GM23248 (cell line): ENCODE measurements at regions not wholly inside any gene's neighbourhood (a gene's known extent, or its start where the extent isn't known, plus 50 kb on each side); places are given as distances from the start of the nearest gene placed in this dataset.

Source experiments
- DNase-seq: peaks from one replicate; pipeline ENCODE4 v3.0.0-alpha.2; 2015
- H2AFZ ChIP-seq: fragments of 200-600 bp; sonication (generic); 2 replicates; pipeline ENCODE4 v1.6.1; 2016; ENCODE audit warnings: antibody characterized with exemption
- H3F3A ChIP-seq: fragments of 200-600 bp; sonication (generic); 2 replicates; pipeline ENCODE4 v1.6.1; 2016; ENCODE audit warnings: mild to moderate bottlenecking, antibody characterized with exemption, mixed run types; ENCODE audit not compliant: insufficient read depth
- H3K27ac ChIP-seq: fragments of 200-600 bp; sonication (generic); 2 replicates; pipeline ENCODE4 v1.5.1; 2016; ENCODE audit warnings: mild to moderate bottlenecking
- H3K27me3 ChIP-seq: fragments of 200-600 bp; sonication (generic); replicated peaks from 2 replicates; pipeline ENCODE4 v1.6.1; 2016; ENCODE audit warnings: mild to moderate bottlenecking; ENCODE audit not compliant: insufficient read depth
- H3K36me3 ChIP-seq: fragments of 200-600 bp; sonication (generic); 2 replicates; pipeline ENCODE4 v1.6.1; 2016; ENCODE audit warnings: low read depth, mild to moderate bottlenecking
- H3K4me1 ChIP-seq: fragments of 200-600 bp; sonication (generic); 2 replicates; pipeline ENCODE4 v1.6.1; 2016; ENCODE audit warnings: mild to moderate bottlenecking; ENCODE audit not compliant: insufficient read depth
- H3K4me2 ChIP-seq: fragments of 200-600 bp; sonication (generic); one replicate; pipeline ENCODE4 v1.6.1; 2016; ENCODE audit warnings: mild to moderate bottlenecking; ENCODE audit not compliant: unreplicated experiment
- H3K4me3 ChIP-seq: fragments of 200-600 bp; sonication (generic); 2 replicates; pipeline ENCODE4 v1.5.1; 2016; ENCODE audit warnings: mild to moderate bottlenecking
- H3K79me2 ChIP-seq: fragments of 200-600 bp; sonication (generic); 2 replicates; pipeline ENCODE4 v1.6.1; 2016; ENCODE audit warnings: mild to moderate bottlenecking; ENCODE audit not compliant: insufficient read depth
- H3K9ac ChIP-seq: fragments of 200-600 bp; sonication (generic); 2 replicates; pipeline ENCODE4 v1.6.1; 2016; ENCODE audit warnings: mild to moderate bottlenecking
- H3K9me2 ChIP-seq: fragments of 200-600 bp; sonication (generic); 2 replicates; pipeline ENCODE4 v1.6.1; 2016; ENCODE audit warnings: mixed run types, mild to moderate bottlenecking, moderate library complexity; ENCODE audit not compliant: insufficient read depth
- H3K9me3 ChIP-seq: fragments of 200-600 bp; sonication (generic); one replicate; pipeline ENCODE4 v1.6.1; 2017; ENCODE audit warnings: low read depth
- H4K20me1 ChIP-seq: fragments of 200-600 bp; sonication (generic); 2 replicates; pipeline ENCODE4 v1.6.0; 2016; ENCODE audit not compliant: insufficient read depth
- EZH2 ChIP-seq: fragments of 200-600 bp; sonication (generic); IDR thresholded peaks from 2 replicates; pipeline ENCODE4 v1.6.1; 2018; ENCODE audit warnings: antibody characterized with exemption, mild to moderate bottlenecking; ENCODE audit not compliant: insufficient read depth, poor library complexity, severe bottlenecking
- EZH2phosphoT487 ChIP-seq: fragments of 200-600 bp; sonication (generic); IDR thresholded peaks from 2 replicates; pipeline ENCODE4 v1.6.1; 2018; ENCODE audit warnings: antibody characterized with exemption, moderate library complexity, mild to moderate bottlenecking, low read depth; ENCODE audit not compliant: insufficient read depth
- WGBS, 2 experiments: methylation state at CpG; one replicate each; pipeline ENCODE4 v1.1.6; 2015 to 2017; ENCODE audit warnings: low lambda C conversion rate in 2 of 2, low coverage in 1 of 2; ENCODE audit errors: missing lambda C conversion rate in 2 of 2; 5-methylcytosine and 5-hydroxymethylcytosine counted together
- in situ Hi-C: fragments of 300-500 bp; cut with MboI; formaldehyde crosslinking; loops from 2 replicates; pipeline ENCODE4 v1.15.0; 2020

DNA sequence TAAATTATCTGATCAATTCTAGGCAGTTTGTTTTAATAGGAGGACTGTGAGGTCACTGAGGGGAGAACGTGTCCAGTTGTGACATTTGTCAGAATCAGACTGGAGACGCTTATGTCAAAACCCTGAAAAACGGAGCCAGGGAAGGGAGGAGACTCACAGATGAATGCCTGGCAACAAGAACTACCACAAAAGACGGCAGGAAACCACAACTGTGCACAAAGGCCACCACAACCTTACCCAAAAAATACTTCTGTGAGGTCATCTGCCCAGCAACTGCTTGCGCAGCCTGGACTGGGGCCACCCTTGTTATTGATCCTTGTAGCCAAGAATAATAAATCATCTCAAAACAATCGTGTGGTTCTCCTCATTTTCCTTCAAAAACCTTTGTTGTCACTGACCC, 173.0 kb upstream of the ALKAL2 start:
- H3F3A ChIP-seq = no peaks in the 10 kb centered on the region
- H3K4me2 ChIP-seq = no peak overlapping the region
- WGBS, 2 experiments = 8 to 14% methylated on average over 6 of the region's 6 CpGs
- in situ Hi-C loops = no loop called here
- no peaks in the 10 kb centered on the region for H4K20me1 ChIP-seq
- no peaks in the 10 kb centered on the region for H3K9me3 ChIP-seq
- no peak overlapping the region for H3K9ac ChIP-seq
- DNase-seq = no peak
- H2AFZ ChIP-seq = no peak overlapping the region
- no peaks in the 10 kb centered on the region for H3K79me2 ChIP-seq
- TF ChIP-seq EZH2 = no peak
- H3K27me3 ChIP-seq = no peaks in the 10 kb centered on the region
- H3K9me2 ChIP-seq = no peaks in the 10 kb centered on the region
- no peaks in the 10 kb centered on the region for H3K4me1 ChIP-seq
- no peak overlapping the region for H3K27ac ChIP-seq
- H3K36me3 ChIP-seq = no peaks in the 10 kb centered on the region
- no peak overlapping the region for H3K4me3 ChIP-seq

- no peaks in the 10 kb centered on the region for H3K79me2 ChIP-seq
- no peaks in the 10 kb centered on the region for H4K20me1 ChIP-seq
- no peaks in the 10 kb centered on the region for H3K4me1 ChIP-seq
- H3K9me3 ChIP-seq = no peaks in the 10 kb centered on the region
- H3K9me2 ChIP-seq = no peaks in the 10 kb centered on the region
- no peak overlapping the region for H3K9ac ChIP-seq
- H3F3A ChIP-seq = no peaks in the 10 kb centered on the region
- no peak for DNase-seq
- H3K27ac ChIP-seq = no peak overlapping the region
- no peak overlapping the region for H3K4me3 ChIP-seq
- WGBS, 2 experiments = 2 to 4% methylated on average over 4 of the region's 4 CpGs
- H2AFZ ChIP-seq = no peak overlapping the region
- no peaks in the 10 kb centered on the region for H3K36me3 ChIP-seq
- TF ChIP-seq EZH2 (no peak), EZH2phosphoT487 (no peak)
- H3K4me2 ChIP-seq = no peak overlapping the region
- in situ Hi-C loops = no loop called here
- H3K27me3 ChIP-seq = no peaks in the 10 kb centered on the region
Observed at GRCh38 chr2:459931-460330, 172.0 kb upstream of the ALKAL2 start.

- no peaks in the 10 kb centered on the region for H3K9me3 ChIP-seq
- no peaks in the 10 kb centered on the region for H3K36me3 ChIP-seq
- in situ Hi-C loops = no loop called here
- H4K20me1 ChIP-seq = no peaks in the 10 kb centered on the region
- H3F3A ChIP-seq = no peaks in the 10 kb centered on the region
- WGBS, 2 experiments = 38 to 40% methylated on average over 3 of the region's 3 CpGs
- no peak overlapping the region for H3K4me2 ChIP-seq
- no peak for DNase-seq
- TF ChIP-seq EZH2 = no peak
- TF ChIP-seq EZH2phosphoT487 = no peak
- no peaks in the 10 kb centered on the region for H3K27me3 ChIP-seq
- H3K27ac ChIP-seq = no peak overlapping the region
- H3K79me2 ChIP-seq = no peaks in the 10 kb centered on the region
- no peaks in the 10 kb centered on the region for H3K9me2 ChIP-seq
- no peak overlapping the region for H3K4me3 ChIP-seq
- H3K9ac ChIP-seq = no peak overlapping the region
- no peaks in the 10 kb centered on the region for H3K4me1 ChIP-seq
- no peak overlapping the region for H2AFZ ChIP-seq
Observed at GRCh38 chr2:458425-458815, 170.5 kb upstream of the ALKAL2 start.

- H3F3A ChIP-seq = no peaks in the 10 kb centered on the region
- no peaks in the 10 kb centered on the region for H3K79me2 ChIP-seq
- no peaks in the 10 kb centered on the region for H3K4me1 ChIP-seq
- H3K36me3 ChIP-seq = no peaks in the 10 kb centered on the region
- H3K27ac ChIP-seq = no peak overlapping the region
- H3K4me3 ChIP-seq = no peak overlapping the region
- no peak for DNase-seq
- H2AFZ ChIP-seq = no peak overlapping the region
- no peak overlapping the region for H3K4me2 ChIP-seq
- in situ Hi-C loops = no loop called here
- no peaks in the 10 kb centered on the region for H3K9me3 ChIP-seq
- H3K9me2 ChIP-seq = no peaks in the 10 kb centered on the region
- no peaks in the 10 kb centered on the region for H4K20me1 ChIP-seq
- no peaks in the 10 kb centered on the region for H3K27me3 ChIP-seq
- no peak for TF ChIP-seq EZH2
- no peak for TF ChIP-seq EZH2phosphoT487
- H3K9ac ChIP-seq = no peak overlapping the region
- WGBS, 2 experiments = 32 to 41% methylated on average over 8 of the region's 8 CpGs
Observed at GRCh38 chr2:457792-458424, 170.0 kb upstream of the ALKAL2 start.

DNA sequence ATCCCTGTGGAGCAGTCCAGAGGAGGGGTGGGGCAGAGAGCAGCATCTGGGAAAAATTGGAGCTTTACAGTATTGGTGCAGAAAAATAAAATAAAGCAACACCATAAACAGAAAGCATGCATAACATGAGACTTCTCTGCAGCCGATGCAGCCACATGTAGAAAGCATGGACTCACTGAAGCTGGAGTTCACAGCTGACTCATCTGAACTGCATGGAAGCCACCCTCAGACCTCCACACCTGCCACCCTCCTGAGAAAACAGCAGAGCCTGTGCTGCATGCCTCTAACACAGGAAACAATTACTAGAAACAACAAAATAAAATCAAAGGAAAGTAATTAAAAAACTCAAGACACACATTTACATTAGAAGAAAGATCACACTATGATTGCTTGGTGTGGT, 169.4 kb upstream of the ALKAL2 start:
- 26 to 54% methylated on average over 1 of the region's 1 CpG for WGBS, 2 experiments
- Histone ChIP-seq H3K27me3 (no peaks in the 10 kb centered on the region), H3K4me2 (no peak overlapping the region), H3K9me3 (no peaks in the 10 kb centered on the region), H3K4me1 (no peaks in the 10 kb centered on the region), H3K9me2 (no peaks in the 10 kb centered on the region), H3K4me3 (no peak overlapping the region), H3K9ac (no peak overlapping the region), H2AFZ (no peak overlapping the region), H4K20me1 (no peaks in the 10 kb centered on the region), H3K79me2 (no peaks in the 10 kb centered on the region), H3K36me3 (no peaks in the 10 kb centered on the region), H3K27ac (no peak overlapping the region), H3F3A (no peaks in the 10 kb centered on the region)
- in situ Hi-C loops = no loop called here
- TF ChIP-seq EZH2 = no peak
- TF ChIP-seq EZH2phosphoT487 = no peak
- no peak for DNase-seq
